ENCODE measurements at regions not wholly inside any gene's neighbourhood (a gene's known extent, or its start where the extent isn't known, plus 50 kb on each side); places are given as distances from the start of the nearest gene placed in this dataset.

GRCh38 chr2:240208631-240209211 is 68.3 kb upstream of the OTOS start:
- no peak for DNase-seq (ENCODE audit: low read depth in 2 of 2)

- DNase-seq (ENCODE audit: low read depth in 2 of 2), result no peak
These were observed 69.0 kb upstream of the OTOS start for GRCh38 chr2:240209493-240209892.

- DNase-seq (ENCODE audit: low read depth in 2 of 2), result no peak
These were observed 69.9 kb upstream of the OTOS start for GRCh38 chr2:240210198-240210965.

GRCh38 chr2:240211096-240211495 is 70.6 kb upstream of the OTOS start:
- DNase-seq (ENCODE audit: low read depth in 2 of 2), result no peak

GRCh38 chr2:240211598-240212424 is 71.4 kb upstream of the OTOS start:
- DNase-seq (ENCODE audit: low read depth in 2 of 2), result no peak

- no peak for DNase-seq (ENCODE audit: low read depth in 2 of 2)
These were observed 72.2 kb upstream of the OTOS start for GRCh38 chr2:240212425-240213225.

- DNase-seq (ENCODE audit: low read depth in 2 of 2), result no peak
These were observed 72.7 kb upstream of the OTOS start for GRCh38 chr2:240213226-240213475.

GRCh38 chr2:240213476-240214421 is 73.3 kb upstream of the OTOS start:
- DNase-seq (ENCODE audit: low read depth in 2 of 2), result no peak

GRCh38 chr2:240214790-240215675 is 74.6 kb upstream of the OTOS start:
- no peak for DNase-seq (ENCODE audit: low read depth in 2 of 2)

GRCh38 chr2:240215676-240216051 is 75.2 kb upstream of the OTOS start:
- no peak for DNase-seq (ENCODE audit: low read depth in 2 of 2)

- no peak for DNase-seq (ENCODE audit: low read depth in 2 of 2)
These were observed 75.7 kb upstream of the OTOS start for GRCh38 chr2:240216167-240216566.

GRCh38 chr2:240217431-240218301 is 77.2 kb upstream of the OTOS start:
- no peak for DNase-seq (ENCODE audit: low read depth in 2 of 2)

- DNase-seq (ENCODE audit: low read depth in 2 of 2), result no peak
These were observed 78.9 kb upstream of the OTOS start for GRCh38 chr2:240219208-240219890.

- no peak for DNase-seq (ENCODE audit: low read depth in 2 of 2)
These were observed 79.9 kb upstream of the OTOS start for GRCh38 chr2:240220371-240220770.

- no peak for DNase-seq (ENCODE audit: low read depth in 2 of 2)
These were observed 83.2 kb upstream of the OTOS start for GRCh38 chr2:240223631-240224030.

- DNase-seq (ENCODE audit: low read depth in 2 of 2), result no peak
These were observed 84.2 kb upstream of the OTOS start for GRCh38 chr2:240224676-240225075.

GRCh38 chr2:240225131-240225530 is 84.7 kb upstream of the OTOS start:
- DNase-seq (ENCODE audit: low read depth in 2 of 2), result no peak

GRCh38 chr2:240225660-240226475 is 85.4 kb upstream of the OTOS start:
- no peak for DNase-seq (ENCODE audit: low read depth in 2 of 2)

Measured in stimulated activated CD4-positive, alpha-beta T cell treated with anti-CD3 and anti-CD28 coated beads, Interleukin-4, amount 100 ng/mL, for 48 hours (primary cell).